CD4-positive, alpha-beta T cell treated with Interleukin-4 for 4 hours (primary cell): ENCODE measurements at regions not wholly inside any gene's neighbourhood (a gene's known extent, or its start where the extent isn't known, plus 50 kb on each side); places are given as distances from the start of the nearest gene placed in this dataset.
"Not testable (repeated sequence)": the region's sequence is repeated elsewhere in the genome, so short reads cannot be mapped to it uniquely, and the experiment has no call there.

Experiments
- DNase-seq: peaks from one replicate; pipeline ENCODE4 v3.0.0-alpha.2; 2020

DNA sequence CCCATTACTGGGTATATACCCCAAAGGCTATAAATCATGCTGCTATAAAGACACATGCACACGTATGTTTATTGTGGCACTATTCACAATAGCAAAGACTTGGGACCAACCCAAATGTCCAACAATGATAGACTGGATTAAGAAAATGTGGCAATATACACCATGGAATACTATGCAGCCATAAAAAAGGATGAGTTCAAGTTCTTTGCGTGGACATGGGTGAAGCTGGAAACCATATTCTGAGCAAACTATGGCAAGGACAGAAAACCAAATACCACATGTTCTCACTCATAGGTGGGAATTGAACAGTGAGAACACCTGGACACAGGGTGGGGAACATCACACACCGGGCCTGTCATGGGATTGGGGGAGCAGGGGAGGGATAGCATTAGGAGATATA, 54.4 kb upstream of the MUCL1 start:
- not testable (repeated sequence) for DNase-seq

DNA sequence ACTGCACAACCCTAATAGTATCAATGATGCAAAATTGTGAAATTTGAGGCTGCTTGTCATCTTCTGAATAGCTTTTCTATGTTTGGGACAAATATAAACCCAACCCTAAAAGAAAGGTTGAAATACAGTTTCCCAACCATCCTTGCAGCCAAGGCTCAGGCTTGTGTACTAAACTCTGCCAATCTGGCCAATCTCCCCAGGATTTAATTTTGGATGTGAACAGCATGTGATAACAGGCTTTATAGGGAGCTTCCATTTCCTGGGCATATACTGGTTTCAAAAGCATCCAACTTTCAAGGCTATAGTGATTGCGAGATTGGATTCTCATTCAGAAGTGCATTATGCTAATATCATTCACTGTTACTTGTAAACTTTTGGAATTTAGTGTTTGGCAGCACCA, 55.7 kb upstream of the MUCL1 start:
- DNase-seq: no peak

DNA sequence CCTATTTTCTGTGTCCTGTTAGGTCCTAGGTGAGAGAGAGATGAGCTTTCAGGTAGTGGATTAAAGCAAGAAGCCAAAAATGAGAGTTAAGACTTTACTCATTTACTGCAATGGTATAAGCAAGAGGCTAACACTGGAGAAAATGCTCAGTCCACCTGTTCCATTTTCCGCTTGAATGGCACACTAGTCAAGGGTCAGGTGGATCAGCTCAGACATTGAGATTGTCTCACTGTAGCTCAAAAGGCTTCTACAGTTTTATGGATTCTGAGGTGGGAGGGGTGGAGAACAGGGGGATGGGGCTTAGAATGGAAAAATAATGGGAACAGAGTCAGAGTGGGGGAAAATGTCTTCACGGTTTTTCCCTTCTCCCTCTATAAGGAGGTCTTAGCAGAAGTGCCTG, 57.3 kb upstream of the MUCL1 start:
- DNase-seq: no peak

DNA sequence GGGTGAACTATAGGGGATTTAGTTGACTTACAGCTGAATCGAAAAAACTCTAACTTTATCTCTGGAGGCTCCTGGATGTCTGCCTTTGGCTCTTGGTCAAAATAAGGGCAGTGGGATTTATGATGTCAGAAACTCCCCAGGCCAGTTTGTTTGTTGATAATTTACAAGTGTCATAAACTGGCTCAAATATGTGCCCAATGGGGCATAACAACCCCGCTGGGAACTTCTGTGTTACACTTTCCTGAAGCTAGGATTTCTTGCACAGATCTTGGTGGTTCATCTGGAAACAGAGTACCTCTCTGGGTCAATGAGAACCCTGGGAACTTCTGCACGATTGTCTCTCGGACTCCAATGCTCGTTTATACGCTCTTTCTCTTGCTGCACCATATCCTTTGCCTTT, 58.7 kb upstream of the MUCL1 start:
- DNase-seq: no peak

DNA sequence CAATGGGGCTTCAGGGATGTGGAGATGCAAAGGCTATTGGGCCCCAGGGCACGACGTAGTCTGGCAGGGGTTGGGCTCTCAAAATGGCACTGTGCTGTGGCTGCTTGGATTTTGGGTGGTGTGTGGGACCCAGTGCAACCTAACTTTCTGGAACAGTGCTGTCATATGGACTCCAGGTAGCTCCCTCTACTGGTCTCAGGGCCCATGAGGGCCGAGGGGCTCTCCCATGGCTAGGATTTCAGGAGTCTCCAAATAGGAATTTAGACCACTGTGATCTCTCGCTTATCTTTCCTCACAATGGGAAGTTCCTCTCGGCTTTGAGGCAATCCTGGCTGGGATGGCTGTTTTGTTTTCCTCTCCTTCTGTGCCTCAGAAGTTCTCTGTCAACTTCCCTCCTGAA, 68.2 kb upstream of the MUCL1 start:
- no peak for DNase-seq

DNA sequence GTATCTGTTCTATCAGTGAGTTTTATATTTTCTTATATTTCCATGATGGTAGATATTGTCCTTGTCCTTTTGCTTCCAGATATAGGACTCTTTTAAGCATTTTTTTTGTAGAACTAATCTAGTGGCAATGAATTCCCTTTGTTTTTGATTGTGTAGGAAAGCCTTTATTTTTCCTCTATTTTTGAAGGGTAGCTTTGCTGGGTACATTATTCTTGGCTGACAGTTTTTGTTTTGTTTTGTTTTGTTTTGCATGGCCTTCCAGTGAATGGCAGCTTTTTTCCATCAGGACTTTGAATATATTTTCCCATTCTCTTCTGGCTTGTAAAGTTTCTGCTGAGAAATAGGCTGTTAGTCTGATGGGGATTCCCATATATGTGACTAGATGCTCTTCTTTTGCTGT, 70.2 kb upstream of the MUCL1 start:
- no peak for DNase-seq

DNA sequence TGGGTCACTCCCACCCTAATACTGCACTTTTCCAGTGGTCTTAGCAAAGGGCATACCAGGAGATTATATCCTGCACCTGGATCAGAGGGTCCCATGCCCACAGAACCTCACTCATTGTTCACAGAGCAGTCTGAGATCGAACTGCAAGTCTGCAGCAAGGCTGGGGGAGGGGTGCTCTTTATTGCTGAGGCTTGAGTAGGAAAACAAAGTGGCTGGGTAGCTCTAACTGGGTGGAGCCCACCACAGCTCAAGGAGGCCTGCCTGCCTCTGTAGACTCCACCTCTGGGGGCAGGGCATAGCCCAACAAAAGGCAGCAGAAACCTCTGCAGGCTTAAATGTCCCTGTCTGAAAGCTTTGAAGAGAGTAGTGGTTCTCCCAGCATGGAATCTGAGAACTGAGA, 77.3 kb upstream of the MUCL1 start:
- not testable (repeated sequence) for DNase-seq

DNA sequence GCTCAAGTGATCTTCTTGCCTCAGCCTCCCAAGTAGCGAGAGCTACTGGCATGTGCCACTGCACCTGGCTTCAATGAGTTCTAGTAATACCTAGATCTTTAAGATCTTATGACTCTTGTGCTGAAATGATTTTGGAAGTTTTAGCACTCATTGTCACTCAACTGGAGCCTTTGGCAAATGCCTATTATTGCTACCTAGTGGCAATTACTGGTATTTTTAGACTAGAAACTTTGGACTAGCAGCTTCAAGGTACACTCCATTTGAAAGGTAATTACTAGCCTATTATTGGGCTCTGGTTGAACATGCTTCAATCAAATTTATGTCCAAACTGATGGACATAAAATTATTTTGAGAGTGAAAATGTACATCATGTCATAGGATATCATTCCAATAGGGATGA, 80.7 kb upstream of the MUCL1 start:
- no peak for DNase-seq

DNA sequence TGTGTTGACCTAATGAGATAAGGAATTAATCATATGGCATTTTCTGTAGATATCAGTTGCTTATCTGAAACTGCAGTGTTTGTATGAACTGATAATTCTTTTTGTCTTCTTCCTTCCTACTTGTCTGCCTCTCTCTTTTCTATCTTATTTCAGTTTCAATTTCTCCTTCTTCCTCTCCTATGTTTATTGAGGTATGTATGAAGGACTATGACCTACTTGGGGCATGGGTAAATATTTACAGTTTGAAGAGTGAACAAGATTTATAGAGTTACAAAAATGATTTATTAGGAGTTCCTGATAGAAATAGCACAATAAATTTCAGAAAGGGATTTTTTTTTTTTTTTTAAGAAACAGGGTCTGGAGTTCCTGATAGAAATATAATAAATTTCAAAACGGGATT, 88.7 kb upstream of the MUCL1 start:
- DNase-seq: no peak

DNA sequence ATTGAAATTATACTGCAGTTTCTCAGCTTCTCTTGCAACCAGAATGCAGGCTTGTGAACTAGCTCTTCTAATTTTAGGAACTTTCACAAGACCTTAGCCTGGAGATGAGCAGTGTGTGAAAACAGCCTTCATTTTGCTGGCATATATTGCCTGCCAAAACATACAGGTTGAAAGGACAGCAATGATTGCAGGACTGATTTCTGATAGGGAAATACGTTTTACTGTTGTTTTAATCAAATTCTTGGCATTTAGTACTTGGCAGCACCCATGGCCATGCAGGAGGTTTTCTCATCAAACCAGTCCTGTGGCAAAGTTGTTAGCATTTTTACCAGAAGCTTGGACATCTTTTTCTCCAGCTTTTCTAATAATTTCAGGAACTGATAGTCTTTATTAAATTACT, 91.9 kb upstream of the MUCL1 start:
- DNase-seq: no peak

DNA sequence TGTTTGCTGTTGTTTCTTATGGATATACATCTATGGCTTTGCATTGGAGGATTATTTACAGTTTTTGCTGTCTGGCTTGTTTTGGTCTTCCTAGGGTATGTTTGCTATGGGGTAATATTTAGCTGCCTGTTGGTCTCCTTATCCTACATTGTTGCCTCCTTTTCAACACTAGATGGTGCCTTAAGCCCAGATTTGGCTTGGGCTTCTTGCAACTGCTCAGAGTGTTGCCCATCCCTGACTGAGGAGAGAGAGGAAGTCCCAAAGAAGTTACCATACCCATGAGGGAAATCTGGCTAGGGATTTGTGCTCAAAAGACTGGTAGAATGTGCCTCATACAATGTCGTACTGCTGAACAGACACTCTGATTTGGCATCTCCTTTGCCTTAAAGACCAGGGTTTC, 94.6 kb upstream of the MUCL1 start:
- peak; percentile 13 for DNase-seq

DNA sequence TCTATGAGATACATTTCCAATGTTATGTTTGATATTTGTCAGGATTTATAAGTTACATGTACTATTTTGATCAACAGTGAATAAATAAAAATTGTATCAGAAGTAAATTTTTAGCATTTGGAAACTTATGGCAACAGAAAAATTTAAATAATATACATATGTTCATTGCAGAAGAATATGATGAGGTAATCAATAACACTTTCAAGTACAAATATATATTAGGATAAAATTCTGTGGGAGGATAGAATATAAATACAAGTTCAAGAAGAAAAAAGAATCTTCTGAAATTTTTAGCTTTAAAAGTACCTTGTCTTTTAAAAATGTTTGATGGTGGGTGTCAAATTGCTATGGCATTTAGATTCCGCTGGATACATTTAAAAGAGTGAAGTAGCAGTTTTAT, 102.8 kb upstream of the MUCL1 start:
- no peak for DNase-seq

DNA sequence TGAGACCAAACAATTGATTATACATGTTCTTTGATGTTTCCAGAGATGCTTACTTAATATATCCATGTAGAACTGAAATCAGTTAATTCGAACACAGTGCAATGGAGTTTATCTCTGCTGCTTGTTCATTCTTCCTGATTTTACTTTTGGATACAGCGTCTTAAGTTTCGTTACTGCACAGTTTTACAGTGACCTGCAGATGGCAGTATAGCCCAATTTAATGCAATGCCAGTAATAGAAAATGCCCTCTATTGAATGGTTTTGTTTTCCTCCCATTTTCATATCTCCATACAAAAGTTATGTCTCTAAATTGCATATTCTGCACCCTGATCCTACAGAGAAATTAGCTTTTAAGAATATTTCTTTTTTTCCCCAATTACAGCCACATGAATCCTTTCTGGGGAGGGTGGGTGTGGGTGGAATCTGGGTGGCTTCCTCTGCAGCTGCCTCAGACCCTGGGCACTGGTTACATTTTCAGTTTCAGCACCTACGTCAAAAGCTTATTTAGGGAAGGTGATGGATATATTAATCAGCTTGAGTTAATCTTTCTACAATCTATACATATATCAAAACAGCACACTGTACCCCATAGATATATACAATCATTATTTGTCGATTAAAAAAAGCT, 101.1 kb upstream of the DCD start:
- DNase-seq: peak; percentile 72

DNA sequence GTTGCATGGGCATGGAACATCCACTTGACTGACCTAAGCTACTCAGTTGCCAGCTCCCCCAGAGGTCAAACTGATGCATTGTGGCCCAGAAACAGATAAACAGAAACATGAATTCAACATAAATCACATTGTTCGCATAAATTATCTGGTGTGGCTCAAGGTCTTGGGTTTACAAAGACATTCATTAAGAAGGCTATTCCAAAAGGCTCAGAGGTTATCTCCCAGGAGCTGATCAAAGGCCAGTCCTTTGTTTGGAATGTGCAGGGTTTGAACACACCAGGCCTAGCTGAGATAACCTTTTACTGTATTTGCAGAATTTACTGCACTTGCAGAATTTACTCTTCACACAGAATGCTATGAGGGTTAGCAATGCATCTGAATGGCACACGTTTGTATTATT, 96.4 kb upstream of the DCD start:
- DNase-seq: no peak

DNA sequence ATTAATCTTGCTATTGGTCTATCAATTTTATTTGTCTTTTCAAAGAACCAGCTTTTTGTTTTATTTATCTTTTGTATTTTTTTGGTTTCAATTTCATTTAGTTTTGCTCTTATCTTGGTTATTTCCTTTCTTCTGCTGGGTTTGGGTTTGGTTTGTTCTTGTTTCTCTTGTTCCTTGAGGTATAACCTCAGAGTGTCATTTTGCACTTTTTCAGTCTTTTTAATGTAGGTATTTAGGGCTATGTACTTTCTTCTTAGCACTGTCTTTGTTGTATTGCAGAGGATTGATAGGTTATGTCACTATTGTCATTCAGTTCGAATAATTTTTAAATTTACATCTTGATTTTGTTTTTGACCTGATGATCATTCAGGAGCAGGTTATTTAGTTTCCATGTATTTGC, 92.7 kb upstream of the DCD start:
- DNase-seq: peak; percentile 21

DNA sequence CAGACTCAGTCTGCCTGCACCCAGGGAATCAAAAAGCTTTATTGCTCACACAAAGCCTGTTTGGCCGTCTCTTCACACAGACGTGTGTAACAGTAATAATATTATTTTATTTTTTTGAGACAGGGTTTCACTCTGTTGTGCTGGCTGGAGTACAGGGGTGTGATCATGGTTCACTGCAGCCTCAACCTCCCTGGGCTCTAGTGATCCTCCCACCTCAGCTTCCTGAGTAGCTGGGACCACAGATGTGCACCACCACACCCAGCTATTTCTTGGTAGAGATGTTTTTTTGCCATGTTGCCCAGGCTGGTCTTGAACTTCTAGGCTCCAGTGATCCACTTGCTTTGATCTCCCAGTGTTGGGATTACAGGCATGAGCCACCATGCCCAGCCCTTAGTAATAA, 88.4 kb upstream of the DCD start:
- DNase-seq: peak; percentile 27

DNA sequence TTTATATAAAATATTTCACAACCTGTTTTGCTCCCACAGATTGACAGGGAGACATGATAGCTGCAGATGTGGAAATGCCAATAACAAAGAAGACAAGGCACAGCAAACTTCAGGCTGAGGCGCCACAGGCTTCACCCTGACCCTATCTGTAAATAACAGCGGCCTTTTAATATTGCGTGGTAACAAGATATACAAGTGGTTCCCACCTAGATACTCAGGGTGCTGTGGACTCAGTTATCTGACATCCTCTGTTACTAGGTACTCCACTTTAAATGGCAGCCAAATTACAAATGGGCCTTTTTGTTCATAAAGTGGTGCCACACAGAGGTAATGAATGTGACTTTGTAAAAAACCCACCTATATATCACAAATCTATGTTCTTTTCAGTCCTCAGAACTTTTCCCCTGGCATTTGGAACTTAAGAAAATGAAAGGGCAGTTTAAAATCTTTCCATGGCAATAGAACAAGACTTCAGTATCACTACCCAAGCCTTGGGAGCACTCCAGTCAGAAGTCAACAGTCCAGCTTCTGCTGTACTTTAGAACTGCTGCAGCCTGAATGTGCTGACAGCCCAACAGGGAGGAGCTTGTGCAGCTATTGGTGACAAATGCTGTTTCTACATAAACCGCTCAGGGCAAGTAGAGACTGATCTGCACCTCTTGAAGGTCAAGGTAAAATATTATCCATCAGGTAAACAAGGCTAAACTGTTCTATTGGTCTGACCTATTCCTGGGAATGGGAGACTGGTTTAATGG, 86.2 kb upstream of the DCD start:
- no peak for DNase-seq

DNA sequence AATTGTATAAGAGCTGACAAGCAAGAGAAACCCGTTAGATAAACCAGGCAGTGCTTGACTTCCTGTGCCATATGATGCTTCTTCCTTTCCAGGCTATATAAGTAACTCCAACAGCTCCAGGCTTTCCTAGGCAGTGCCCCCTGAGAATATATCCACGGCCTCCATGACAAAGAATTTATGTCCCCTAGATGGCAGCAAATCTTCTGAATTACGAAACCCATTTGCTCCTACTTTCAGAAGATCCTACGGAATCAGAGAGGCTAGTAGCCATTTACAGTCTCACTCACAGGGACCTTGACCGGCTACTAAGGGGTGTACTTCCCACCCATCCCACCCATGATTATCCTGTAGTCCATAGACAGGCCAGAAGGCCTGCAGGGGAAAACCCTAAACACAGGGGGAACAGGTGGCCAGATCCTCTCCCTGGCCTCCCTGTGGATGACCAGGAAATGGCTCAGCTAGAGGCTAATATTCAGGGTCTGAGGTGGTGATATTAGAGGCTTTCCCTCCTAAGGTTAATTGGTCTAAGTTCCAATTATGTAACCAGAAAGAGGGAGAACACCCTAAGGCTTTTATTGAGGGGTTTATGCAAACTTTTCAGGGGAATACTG, 77.2 kb upstream of the DCD start:
- peak; percentile 23 for DNase-seq

DNA sequence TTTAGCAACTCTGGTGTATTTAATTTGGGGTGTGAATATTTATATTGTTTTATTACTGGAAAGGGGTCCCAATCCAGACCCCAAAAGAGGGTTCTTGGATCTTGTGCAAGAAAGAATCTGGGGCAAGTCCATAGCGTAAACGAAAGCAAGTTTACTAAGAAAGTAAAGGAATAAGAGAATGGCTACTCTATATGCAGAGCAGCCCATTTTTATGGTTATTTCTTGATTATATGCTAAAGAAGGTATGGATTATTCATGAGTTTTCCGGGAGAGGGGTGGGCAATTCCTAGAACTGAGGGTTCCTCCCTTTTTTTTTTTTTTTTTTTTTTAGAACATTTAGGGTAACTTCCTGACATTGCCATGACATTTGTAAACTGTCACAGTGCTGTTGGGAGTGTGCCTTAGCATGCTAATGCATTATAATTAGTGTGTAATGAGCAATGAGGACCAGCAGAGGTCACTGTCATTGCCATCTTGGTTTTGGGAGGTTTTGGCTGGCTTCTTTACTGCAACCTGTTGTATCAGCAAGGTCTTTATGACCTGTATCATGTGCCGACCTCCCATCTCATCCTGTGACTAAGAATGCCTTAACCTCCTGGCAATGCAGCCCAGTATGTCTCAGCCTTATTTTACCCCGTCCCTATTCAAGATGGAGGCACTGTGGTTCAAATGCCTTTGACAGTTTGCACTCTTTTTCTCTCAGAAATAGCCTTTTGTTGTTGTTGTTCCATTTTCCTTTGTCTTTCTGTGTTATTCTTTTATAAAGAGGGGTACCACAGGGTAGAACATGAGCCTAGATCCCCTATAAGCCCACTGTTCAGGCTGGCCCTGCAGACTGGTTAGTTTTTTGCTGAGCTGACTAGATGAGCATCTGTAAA, 75.5 kb upstream of the DCD start:
- DNase-seq: peak; percentile 64

DNA sequence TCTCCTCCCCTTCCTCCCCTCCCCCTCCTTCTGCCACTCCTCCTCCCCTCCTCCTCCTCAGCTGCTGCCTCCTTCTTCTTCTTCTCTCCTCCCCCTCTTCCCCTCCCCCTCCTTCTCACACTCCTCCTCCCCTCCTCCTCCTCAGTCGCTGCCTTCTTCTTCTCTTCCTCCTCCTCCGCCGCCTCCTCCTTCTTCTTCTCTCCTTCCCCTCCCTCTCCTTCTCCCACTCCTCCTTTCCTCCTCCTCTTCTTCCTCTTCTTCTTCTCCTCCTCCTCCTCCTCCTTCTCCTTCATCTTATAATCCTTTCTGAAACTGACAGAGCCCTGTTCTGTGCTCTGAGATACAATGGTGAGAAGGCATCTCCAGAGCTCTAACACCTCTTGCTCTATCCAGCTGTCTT, 73.1 kb upstream of the DCD start:
- no peak for DNase-seq

DNA sequence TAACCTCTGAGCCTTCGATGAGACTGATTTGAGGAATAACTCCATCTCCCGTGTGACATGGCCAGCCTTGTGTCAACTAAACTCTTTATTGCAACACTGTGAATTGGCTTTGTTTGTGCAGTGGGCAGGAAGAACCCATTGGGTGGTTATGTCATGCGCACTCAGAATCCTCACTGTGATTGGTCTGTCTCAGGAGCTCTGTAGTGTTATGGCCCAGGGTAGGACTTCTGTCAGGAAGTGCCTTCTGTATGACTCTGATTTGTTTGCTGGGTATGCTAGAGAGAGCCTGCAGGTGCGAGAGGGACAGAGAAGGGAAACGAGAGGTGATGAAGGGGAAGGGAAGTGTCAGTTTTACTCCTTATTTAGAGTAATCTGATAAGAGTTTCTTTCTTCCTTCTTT, 71.5 kb upstream of the DCD start:
- DNase-seq: no peak

DNA sequence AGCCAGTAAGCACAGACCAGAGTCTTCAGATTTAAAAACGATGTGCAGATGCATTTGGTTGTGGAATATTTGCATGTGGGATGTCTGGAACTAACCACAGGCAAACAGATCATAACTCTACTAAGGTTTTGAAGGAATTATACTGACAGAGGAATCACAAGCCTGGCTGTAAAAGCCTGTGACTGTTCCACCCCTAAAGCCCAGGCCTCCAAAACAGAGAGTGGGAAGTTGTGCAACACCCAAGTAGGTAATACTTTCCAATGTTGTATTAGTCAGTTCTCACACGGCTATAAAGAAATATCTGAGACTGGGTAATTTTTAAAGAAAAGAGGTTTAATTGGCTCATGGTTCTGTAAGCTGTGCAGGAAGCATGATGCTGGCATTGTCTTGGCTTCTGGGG, 68.1 kb upstream of the DCD start:
- no peak for DNase-seq

DNA sequence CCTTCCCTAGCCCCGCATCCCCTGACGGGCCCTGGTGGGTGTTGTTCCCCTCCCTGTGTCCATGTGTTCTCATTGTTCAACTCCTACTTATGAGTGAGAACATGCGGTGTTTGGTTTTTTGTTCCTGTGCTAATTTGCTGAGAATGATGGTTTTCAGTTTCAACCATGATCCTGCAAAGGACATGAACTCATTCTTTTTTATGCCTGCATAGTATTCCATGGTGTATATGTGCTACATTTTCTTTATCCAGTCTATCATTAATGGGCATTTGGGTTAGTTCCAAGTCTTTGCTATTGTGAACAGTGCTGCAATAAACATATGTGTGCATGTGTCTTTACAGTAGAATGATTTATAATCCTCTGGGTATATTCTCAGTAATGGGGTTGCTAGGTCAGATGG, 65.7 kb upstream of the DCD start:
- not testable (repeated sequence) for DNase-seq

DNA sequence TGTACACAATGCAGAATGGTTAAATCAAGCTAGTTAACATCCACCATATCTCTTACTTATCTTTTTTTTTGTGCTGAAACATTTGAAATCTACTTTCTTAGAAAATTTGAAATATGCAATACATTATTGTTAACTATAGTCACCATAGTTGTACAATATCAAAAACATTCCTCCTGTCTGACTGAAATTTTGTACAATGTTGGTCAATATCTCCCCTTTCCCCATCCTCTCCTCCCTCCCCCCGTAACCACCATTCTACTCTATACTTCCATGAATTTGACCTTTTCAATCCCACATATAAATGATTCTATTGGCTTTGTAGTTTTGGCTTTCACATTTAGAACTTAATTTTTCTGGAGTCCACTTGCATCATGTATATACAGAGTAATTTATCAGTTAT, 63.5 kb upstream of the DCD start:
- no peak for DNase-seq
